SU-DHL-6 (cell line): ENCODE measurements at regions not wholly inside any gene's neighbourhood (a gene's known extent, or its start where the extent isn't known, plus 50 kb on each side); places are given as distances from the start of the nearest gene placed in this dataset.

Experiments used
- H2AFZ ChIP-seq: fragments of 200-600 bp; sonication (generic); 2 replicates; pipeline ENCODE4 v1.6.1; 2014; ENCODE audit warnings: low read depth, mild to moderate bottlenecking, moderate library complexity, mixed read lengths, antibody characterized with exemption, low read length; ENCODE audit not compliant: severe bottlenecking
- H3F3A ChIP-seq: fragments of 200-600 bp; shearing (Covaris generic); 2 replicates; pipeline ENCODE4 v1.6.0; 2016; ENCODE audit warnings: antibody characterized with exemption, mild to moderate bottlenecking; ENCODE audit not compliant: insufficient read depth
- H3K27ac ChIP-seq: fragments of 200-600 bp; sonication (generic); 2 replicates; pipeline ENCODE4 v1.5.1; 2016; ENCODE audit warnings: low read depth, mild to moderate bottlenecking, low read length, moderate library complexity, mixed read lengths
- H3K27me3 ChIP-seq: fragments of 200-600 bp; sonication (generic), shearing (Covaris generic); 2 replicates; pipeline ENCODE4 v1.6.0; 2014; ENCODE audit warnings: mild to moderate bottlenecking, low read length
- H3K36me3 ChIP-seq: fragments of 200-600 bp; sonication (generic); 2 replicates; pipeline ENCODE4 v1.6.1; 2014; ENCODE audit warnings: mild to moderate bottlenecking, low read length, mixed read lengths
- H3K4me2 ChIP-seq: fragments of 300-600, 200-600 bp; shearing (Covaris generic), sonication (generic); 2 replicates; pipeline ENCODE4 v1.6.0; 2014; ENCODE audit warnings: low read length, low read depth, mild to moderate bottlenecking; ENCODE audit not compliant: poor library complexity, severe bottlenecking
- H3K4me3 ChIP-seq: fragments of 200-600 bp; sonication (generic); 2 replicates; pipeline ENCODE4 v1.5.1; 2014; ENCODE audit warnings: antibody characterized with exemption, low read length, mild to moderate bottlenecking, mixed read lengths; ENCODE audit not compliant: insufficient read depth, poor library complexity, severe bottlenecking
- H3K79me2 ChIP-seq: fragments of 200-600 bp; sonication (generic); 2 replicates; pipeline ENCODE4 v1.6.1; 2014; ENCODE audit warnings: mild to moderate bottlenecking, low read length, moderate library complexity; ENCODE audit not compliant: insufficient read depth
- H3K9ac ChIP-seq: fragments of 200-600 bp; sonication (generic); 2 replicates; pipeline ENCODE4 v1.7.0; 2014; ENCODE audit warnings: mild to moderate bottlenecking, low read length
- H3K9me2 ChIP-seq: fragments of 200-600 bp; sonication (generic); replicated peaks from 2 replicates; pipeline ENCODE4 v1.6.1; 2014; ENCODE audit warnings: low read length; ENCODE audit not compliant: insufficient read depth
- H3K9me3 ChIP-seq: fragments of 200-600 bp; sonication (generic); 2 replicates; pipeline ENCODE4 v1.6.1; 2014; ENCODE audit warnings: low read length, mixed read lengths; ENCODE audit not compliant: insufficient read depth
- H4K20me1 ChIP-seq: fragments of 200-600 bp; sonication (generic); 2 replicates; pipeline ENCODE4 v1.6.1; 2014; ENCODE audit warnings: low read depth, mild to moderate bottlenecking, antibody characterized with exemption, low read length, moderate library complexity, mixed read lengths
- EZH2phosphoT487 ChIP-seq: fragments of 200-600 bp; sonication (generic), shearing (Covaris generic); conservative IDR thresholded peaks from 2 replicates; pipeline ENCODE4 v1.6.1; 2018; ENCODE audit warnings: mild to moderate bottlenecking, antibody characterized with exemption, low read length, moderate library complexity, mixed read lengths
- TF ChIP-seq, protein P1 (sequence below): fragments of 200-600 bp; sonication (generic); IDR thresholded peaks from one replicate; pipeline ENCODE4 v1.5.1; 2017; ENCODE audit warnings: antibody characterized with exemption, mild to moderate bottlenecking, low read length, moderate library complexity; ENCODE audit not compliant: insufficient read depth, poor library complexity, severe bottlenecking

DNA sequence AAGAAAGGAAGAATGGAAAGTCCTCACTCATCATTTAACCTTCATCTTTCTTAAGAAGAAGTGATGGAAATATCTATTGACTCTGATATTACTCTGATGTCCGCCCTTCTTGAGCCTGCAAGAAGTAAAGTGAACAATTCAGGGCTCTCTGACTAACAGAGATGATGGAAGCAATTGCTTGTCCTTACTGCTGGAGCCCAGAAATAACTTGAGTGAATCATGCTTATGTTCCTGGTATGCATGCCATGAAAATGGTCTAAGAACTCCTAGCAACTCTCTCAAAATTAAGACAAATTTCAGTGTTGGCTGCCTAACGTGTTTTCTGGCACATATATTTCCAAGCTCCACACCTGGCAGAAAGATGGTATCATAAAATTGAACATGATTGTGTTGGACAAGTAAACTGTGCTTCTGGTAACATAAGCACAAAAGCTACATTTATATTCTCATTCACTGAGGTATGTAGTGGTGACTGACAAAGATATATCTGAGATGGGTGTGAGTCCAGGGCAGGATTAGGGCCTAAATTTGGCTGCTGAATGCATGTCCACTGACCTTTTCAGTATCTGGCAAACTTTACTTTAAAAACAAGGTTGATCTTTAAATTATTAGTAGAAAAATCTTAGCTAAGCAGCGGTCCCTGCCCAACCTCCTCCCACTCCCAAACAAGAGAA lies 109.2 kb upstream of the OTUD4 start:
- Histone ChIP-seq H3K9me3 (no peaks in the 10 kb centered on the region), H2AFZ (no peak overlapping the region), H3K27ac (no peak overlapping the region), H3K4me2 (no peak overlapping the region), H3K9me2 (no peaks in the 10 kb centered on the region), H4K20me1 (no peaks in the 10 kb centered on the region), H3K4me3 (no peak overlapping the region), H3K36me3 (no peaks in the 10 kb centered on the region), H3K27me3 (no peaks in the 10 kb centered on the region), H3K9ac (no peak overlapping the region), H3F3A (no peaks in the 10 kb centered on the region), H3K79me2 (no peaks in the 10 kb centered on the region)
- TF ChIP-seq EZH2phosphoT487, result no peak
- TF ChIP-seq, protein P1, sequence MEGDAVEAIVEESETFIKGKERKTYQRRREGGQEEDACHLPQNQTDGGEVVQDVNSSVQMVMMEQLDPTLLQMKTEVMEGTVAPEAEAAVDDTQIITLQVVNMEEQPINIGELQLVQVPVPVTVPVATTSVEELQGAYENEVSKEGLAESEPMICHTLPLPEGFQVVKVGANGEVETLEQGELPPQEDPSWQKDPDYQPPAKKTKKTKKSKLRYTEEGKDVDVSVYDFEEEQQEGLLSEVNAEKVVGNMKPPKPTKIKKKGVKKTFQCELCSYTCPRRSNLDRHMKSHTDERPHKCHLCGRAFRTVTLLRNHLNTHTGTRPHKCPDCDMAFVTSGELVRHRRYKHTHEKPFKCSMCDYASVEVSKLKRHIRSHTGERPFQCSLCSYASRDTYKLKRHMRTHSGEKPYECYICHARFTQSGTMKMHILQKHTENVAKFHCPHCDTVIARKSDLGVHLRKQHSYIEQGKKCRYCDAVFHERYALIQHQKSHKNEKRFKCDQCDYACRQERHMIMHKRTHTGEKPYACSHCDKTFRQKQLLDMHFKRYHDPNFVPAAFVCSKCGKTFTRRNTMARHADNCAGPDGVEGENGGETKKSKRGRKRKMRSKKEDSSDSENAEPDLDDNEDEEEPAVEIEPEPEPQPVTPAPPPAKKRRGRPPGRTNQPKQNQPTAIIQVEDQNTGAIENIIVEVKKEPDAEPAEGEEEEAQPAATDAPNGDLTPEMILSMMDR, result no peak

DNA sequence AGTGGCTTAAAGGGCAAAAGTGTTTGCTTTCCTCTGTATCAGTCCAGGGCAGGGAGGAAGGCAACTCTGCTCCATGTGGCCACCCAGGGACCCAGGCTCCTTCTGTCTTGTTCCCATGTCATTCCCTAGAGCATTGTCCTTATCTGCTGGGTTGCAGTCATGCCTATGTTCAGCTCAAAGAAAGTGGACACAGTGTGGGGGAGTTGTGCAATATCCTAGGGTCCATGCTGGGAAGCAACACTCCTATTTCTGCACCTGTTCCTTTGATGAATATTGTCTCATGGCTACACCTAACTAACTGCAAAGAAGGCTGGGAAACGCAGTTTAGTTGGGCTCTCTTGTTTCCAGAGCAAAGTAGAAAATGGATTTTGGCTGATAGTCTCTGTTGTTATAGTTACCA lies 107.0 kb upstream of the OTUD4 start:
- no peaks in the 10 kb centered on the region for H3K36me3 ChIP-seq
- H3K4me3 ChIP-seq, result no peak overlapping the region
- no peaks in the 10 kb centered on the region for H4K20me1 ChIP-seq
- no peaks in the 10 kb centered on the region for H3K79me2 ChIP-seq
- H3K9me2 ChIP-seq, result no peaks in the 10 kb centered on the region
- no peaks in the 10 kb centered on the region for H3K27me3 ChIP-seq
- no peak overlapping the region for H2AFZ ChIP-seq
- no peaks in the 10 kb centered on the region for H3K9me3 ChIP-seq
- no peak overlapping the region for H3K4me2 ChIP-seq
- H3K9ac ChIP-seq, result no peak overlapping the region
- no peak for TF ChIP-seq EZH2phosphoT487
- TF ChIP-seq, protein P1, result no peak
- H3F3A ChIP-seq, result no peaks in the 10 kb centered on the region
- no peak overlapping the region for H3K27ac ChIP-seq

DNA sequence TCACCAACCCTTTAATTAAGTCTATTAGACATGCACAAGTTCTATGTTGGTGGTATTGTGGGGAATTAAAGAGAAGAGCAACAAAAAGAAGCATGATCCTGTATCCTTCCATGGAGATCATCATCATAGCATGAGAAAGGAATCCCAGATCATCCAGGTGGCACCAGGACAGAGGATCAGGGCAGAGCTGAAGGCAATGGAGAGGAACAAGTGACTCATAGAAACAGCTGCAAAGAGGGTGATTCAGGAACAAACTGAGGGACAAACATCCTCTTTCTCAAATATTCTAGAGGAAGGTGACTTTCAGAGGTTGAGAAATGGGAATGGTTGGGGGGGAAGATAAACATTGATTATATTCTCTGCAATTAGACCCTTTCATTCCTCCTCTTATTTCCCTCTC lies 105.5 kb upstream of the OTUD4 start:
- Histone ChIP-seq H3K27ac (no peak overlapping the region), H3K4me2 (no peak overlapping the region), H3K36me3 (no peaks in the 10 kb centered on the region), H3K9me2 (no peaks in the 10 kb centered on the region), H3K79me2 (no peaks in the 10 kb centered on the region), H3K9ac (no peak overlapping the region), H2AFZ (no peak overlapping the region), H3F3A (no peaks in the 10 kb centered on the region), H3K4me3 (no peak overlapping the region), H3K27me3 (no peaks in the 10 kb centered on the region), H3K9me3 (no peaks in the 10 kb centered on the region), H4K20me1 (no peaks in the 10 kb centered on the region)
- TF ChIP-seq, protein P1, result no peak
- no peak for TF ChIP-seq EZH2phosphoT487
